GM12892 (cell line): ENCODE measurements at regions not wholly inside any gene's neighbourhood (a gene's known extent, or its start where the extent isn't known, plus 50 kb on each side); places are given as distances from the start of the nearest gene placed in this dataset.

Source experiments
- DNase-seq: peaks from one replicate; pipeline ENCODE4 v3.0.0; 2011; ENCODE audit not compliant: insufficient read length
- FAIRE-seq: peaks from 2 replicates; lab custom pipeline; 2011; peaks lifted over from hg19 to GRCh38; lab: Jason Lieb, UNC
- POLR2A ChIP-seq: IDR thresholded peaks from 2 replicates; pipeline ENCODE4 v1.6.1; 2011; ENCODE audit warnings: low read depth, low read length, control low read depth
- POLR2AphosphoS5 ChIP-seq: IDR thresholded peaks from 2 replicates; pipeline ENCODE4 v1.6.1; 2011; ENCODE audit warnings: low read depth, low read length, control low read depth
- TAF1 ChIP-seq: IDR thresholded peaks from 2 replicates; pipeline ENCODE4 v1.6.1; 2011; ENCODE audit warnings: low read depth, mild to moderate bottlenecking, control low read depth, low read length, borderline replicate concordance

GRCh38 chr5:39599721-39600431 is 175.1 kb upstream of the DAB2 start:
- DNase-seq, result no peak

DNA sequence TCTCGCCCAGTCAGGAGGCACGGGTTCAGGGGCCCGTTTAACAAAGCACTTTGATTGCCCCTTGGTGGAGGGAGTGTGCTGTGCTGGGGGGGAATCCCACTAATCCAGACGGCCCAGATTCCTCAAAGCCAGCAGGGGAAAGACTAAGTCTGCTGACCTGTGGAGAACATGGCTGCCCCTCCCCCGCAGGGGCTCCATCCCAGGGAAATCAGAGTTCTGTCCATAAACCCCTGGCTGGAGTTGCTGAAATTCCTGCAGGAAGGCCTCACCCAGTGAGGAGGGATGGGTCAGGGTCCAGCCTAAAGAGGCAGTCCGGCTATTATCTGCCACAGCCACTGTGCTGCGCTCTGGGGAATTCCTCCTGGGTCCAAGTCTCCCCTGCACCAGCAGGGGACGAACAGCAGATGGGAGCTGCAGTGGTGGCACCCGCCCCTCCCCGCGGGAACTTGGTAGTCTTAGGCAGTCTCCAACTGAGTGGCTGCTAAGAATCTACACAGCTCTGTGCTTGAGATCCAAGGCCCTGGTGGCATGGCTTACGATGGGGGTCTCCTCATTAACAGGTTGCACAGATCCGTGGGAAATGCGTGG is 174.0 kb upstream of the DAB2 start:
- FAIRE-seq (no peak), DNase-seq (no peak)
- TF ChIP-seq POLR2AphosphoS5 (no peak), POLR2A (no peak), TAF1 (no peak)

More at GRCh38 chr5:39599721-39600431, 175.1 kb upstream of the DAB2 start:
- no peak for FAIRE-seq
- no peak for TF ChIP-seq TAF1
- no peak for TF ChIP-seq POLR2AphosphoS5
- TF ChIP-seq POLR2A, result no peak

DNA sequence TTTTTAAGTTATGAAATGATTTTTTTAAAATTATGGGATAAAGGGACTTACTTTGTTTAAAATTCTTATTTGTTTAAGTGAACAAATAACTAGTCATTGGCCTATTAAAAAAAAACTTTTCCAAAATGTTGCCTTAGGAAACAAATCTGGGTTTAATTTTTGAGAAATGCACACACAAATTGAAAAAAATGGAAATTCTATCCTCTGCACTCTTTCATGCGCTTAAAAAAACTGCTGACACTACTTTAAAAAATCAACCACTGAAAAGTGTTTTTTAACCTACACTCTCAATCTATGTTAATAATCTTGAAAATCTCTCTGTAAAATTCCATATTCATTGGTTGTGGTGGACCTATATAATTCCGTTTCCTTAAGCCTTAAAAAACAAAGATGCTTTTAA is 163.4 kb upstream of the DAB2 start:
- DNase-seq, result no peak
- FAIRE-seq, result no peak
- TF ChIP-seq TAF1 (no peak), POLR2AphosphoS5 (no peak), POLR2A (no peak)

DNA sequence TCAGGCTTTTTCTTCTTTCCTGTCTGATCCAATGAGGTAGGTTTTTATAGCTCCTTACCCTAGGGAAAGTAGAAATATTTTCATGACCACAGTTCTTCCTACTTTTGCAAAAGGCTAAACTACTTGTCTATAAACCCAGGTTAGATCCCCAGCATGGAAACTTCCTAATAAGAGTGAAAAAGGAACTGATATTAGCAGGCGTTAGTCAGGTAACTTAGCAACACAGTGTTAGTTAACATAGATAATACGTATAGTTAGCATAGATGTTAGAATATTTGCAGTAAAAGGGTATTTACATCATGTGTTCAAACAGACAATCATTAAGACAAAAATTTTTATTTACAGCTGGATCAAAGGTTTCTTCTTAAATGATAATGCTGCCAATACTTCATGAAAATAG is 162.9 kb upstream of the DAB2 start:
- FAIRE-seq, result no peak
- no peak for DNase-seq
- TF ChIP-seq TAF1 (no peak), POLR2AphosphoS5 (no peak), POLR2A (no peak)

- FAIRE-seq (no peak), DNase-seq (no peak)
- TF ChIP-seq POLR2AphosphoS5 (no peak), TAF1 (no peak), POLR2A (no peak)
Measured at GRCh38 chr5:39586185-39586584, 161.4 kb upstream of the DAB2 start.

- FAIRE-seq (no peak), DNase-seq (no peak)
- no peak for TF ChIP-seq POLR2A
- TF ChIP-seq POLR2AphosphoS5, result no peak
- TF ChIP-seq TAF1, result no peak
Measured at GRCh38 chr5:39584927-39585326, 160.1 kb upstream of the DAB2 start.

DNA sequence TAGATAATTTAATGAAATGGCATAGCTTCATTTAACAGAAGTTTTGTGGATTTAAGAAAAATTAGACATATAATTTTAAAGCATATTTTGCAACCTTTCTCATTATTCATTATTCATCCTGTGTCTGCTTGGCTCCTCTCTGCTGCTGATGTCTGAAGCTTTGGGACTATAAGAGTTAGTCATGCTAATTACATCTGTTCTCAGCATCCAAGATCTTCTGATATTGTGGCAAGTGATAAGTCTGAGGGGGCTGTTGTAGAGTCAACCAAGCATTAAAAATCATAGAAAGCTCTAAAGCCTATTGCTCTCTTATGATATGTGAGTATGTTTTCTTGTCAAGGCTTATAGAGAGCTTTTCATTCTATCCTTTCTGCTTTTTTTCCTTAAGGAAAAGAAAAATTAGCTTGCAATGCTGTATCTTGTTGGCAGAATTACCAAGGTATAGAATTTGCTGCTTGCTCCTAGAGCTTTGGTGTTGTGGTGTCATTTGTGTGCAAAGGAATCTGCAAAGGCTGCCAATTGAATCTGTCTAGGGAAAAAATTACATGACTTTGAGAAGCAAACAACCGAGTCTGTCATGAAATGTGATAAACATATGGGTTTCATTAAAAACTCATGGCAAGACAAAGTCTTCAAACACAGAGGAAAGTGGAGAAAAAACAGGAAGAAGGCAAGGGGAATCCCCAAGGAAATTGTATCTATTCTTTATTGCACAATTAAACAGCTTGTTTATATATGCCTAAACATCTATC is 156.1 kb upstream of the DAB2 start:
- FAIRE-seq (no peak), DNase-seq (no peak)

GRCh38 chr5:39579750-39580149 is 155.0 kb upstream of the DAB2 start:
- no peak for FAIRE-seq
- TF ChIP-seq POLR2A, result no peak
- TF ChIP-seq POLR2AphosphoS5, result no peak
- no peak for TF ChIP-seq TAF1

More for the DNA sequence above, 156.1 kb upstream of the DAB2 start:
- no peak for TF ChIP-seq POLR2A
- TF ChIP-seq TAF1, result no peak
- TF ChIP-seq POLR2AphosphoS5, result no peak

DNA sequence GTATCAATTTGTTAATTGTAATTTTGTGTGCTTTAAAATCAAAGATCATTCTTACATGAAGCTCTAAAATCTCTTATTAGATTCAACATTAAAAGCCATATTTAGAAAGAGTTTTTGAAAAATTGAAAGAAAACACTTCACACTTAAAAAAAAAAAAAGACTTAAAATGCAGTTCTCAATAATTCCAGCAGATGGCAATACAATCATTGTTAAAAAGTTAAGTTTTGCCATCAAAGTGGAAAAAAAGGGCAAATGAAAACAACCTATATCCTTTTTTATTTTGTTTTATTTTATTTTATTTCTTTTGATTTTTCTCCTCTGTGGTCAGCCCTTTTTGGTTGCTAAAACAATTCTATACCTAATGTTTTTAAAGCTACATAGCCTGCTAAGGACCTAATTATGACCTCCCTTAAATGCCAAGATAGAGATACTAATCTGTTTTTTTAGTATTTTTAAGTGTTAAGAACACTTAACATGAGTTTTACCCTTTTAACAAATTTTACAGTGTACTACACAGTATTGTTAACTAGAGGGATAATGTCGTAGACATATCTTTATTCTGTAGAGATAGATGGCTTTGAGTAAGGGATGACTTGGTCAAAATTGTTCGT is 154.2 kb upstream of the DAB2 start:
- DNase-seq (no peak), FAIRE-seq (no peak)
- TF ChIP-seq POLR2A (no peak), TAF1 (no peak), POLR2AphosphoS5 (no peak)

More at GRCh38 chr5:39579750-39580149, 155.0 kb upstream of the DAB2 start:
- DNase-seq, result no peak

DNA sequence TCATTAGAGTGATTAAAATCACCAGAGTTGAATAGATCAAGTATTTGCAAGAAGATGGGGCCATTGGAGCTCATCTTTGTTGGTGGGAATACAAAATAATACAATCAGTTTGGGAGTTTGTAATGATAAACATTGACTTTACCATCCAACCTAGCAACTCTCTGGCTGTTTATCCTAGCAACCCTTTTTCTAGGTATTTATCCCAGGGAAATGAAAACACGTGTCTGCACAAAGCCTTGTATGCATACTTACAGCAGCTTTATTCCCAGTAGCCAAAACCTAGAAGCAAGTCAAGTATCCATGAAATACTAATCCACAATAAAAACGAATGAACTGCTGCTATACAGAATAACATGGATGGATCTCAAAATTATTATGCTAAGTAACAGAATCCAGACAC is 152.7 kb upstream of the DAB2 start:
- TF ChIP-seq POLR2AphosphoS5, result no peak
- no peak for TF ChIP-seq POLR2A
- no peak for TF ChIP-seq TAF1
- FAIRE-seq (no peak), DNase-seq (no peak)

DNA sequence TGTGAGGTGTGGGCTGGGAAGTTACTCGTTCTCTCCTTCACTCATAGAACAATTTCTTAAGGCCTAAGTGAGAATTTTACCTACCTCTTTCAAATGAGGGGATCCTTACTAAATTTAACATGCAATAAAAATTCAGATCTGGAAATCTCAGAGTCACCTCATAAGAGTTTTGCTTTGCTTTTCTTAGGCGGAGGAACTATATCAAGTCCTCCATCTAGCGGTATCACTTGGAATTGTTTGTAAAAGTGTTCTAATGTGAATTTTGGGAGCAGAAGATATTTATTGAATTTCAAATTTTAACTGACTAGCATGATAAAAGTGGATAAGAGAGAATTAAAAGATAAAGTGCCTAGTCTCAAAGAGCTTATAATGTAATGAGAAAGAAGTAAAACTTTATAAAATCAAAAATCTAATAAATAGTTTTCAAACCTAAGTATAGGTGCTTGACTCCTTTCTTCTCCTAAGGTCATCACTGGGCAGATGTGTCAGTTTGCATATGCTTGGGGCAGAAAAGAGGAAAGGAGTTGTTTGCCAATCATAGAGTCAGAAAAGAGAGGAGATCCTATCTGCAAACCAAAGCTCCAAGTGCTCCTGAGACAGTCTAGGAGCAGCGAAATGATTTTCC is 145.7 kb upstream of the DAB2 start:
- DNase-seq (no peak), FAIRE-seq (peak; percentile 9)
- TF ChIP-seq POLR2AphosphoS5, result no peak
- no peak for TF ChIP-seq TAF1
- TF ChIP-seq POLR2A, result no peak
